ENCODE measurements at regions not wholly inside any gene's neighbourhood (a gene's known extent, or its start where the extent isn't known, plus 50 kb on each side); places are given as distances from the start of the nearest gene placed in this dataset.

GRCh38 chr5:74974451-74975091, 77.8 kb downstream of the GCNT4 start:
- TF ChIP-seq CREB5 (CRISPR knock-in tag; IDR thresholded peaks at IDR 0.05; ENCODE audit: low read depth) (no peak), PATZ1 (CRISPR knock-in tag; IDR thresholded peaks at IDR 0.05; ENCODE audit: borderline replicate concordance) (no peak), RARB (CRISPR knock-in tag; IDR thresholded peaks at IDR 0.05) (no peak), ZNF70 (CRISPR knock-in tag; IDR thresholded peaks at IDR 0.05) (no peak), ZFP3 (CRISPR knock-in tag; IDR thresholded peaks at IDR 0.05) (no peak), ZNF8 (CRISPR knock-in tag; IDR thresholded peaks at IDR 0.05) (no peak), BACH2 (CRISPR knock-in tag; IDR thresholded peaks at IDR 0.05; ENCODE audit: borderline replicate concordance) (no peak), ARNTL (CRISPR knock-in tag; IDR thresholded peaks at IDR 0.05; ENCODE audit: borderline replicate concordance, low read depth) (no peak), CSRNP3 (CRISPR knock-in tag; IDR thresholded peaks at IDR 0.05) (no peak)

Data from SK-N-SH treated with all-trans-retinoic acid at 6 μM for 48 hours (cell line).